Activated CD8-positive, alpha-beta memory T cell treated with anti-CD3 and anti-CD28 coated beads for 36 hours (primary cell): ENCODE measurements at regions not wholly inside any gene's neighbourhood (a gene's known extent, or its start where the extent isn't known, plus 50 kb on each side); places are given as distances from the start of the nearest gene placed in this dataset.

ENCODE experiments used
- CTCF ChIA-PET: fragments of 350-600 bp; sonication (Branson Sonifier 250); formaldehyde crosslinking; loops from one replicate; lab custom pipeline; 2021; ENCODE audit warnings: antibody characterized with exemption; lab: Charles Lee
- POLR2A ChIA-PET: fragments of 350-600 bp; sonication (Branson Sonifier 250); formaldehyde crosslinking; loops from one replicate; lab custom pipeline; 2021; ENCODE audit warnings: antibody characterized with exemption; lab: Charles Lee

GRCh38 chr2:12863937-12864336 lies 147.2 kb downstream of the TRIB2 start:
- ChIA-PET CTCF (no interaction called here), POLR2A (no interaction called here)

GRCh38 chr2:12867631-12868287 lies 151.0 kb downstream of the TRIB2 start:
- ChIA-PET POLR2A (no interaction called here), CTCF (no interaction called here)

GRCh38 chr2:12870692-12871091 lies 154.0 kb downstream of the TRIB2 start:
- CTCF ChIA-PET: no interaction called here
- POLR2A ChIA-PET: no interaction called here

GRCh38 chr2:12871694-12872315 lies 155.1 kb downstream of the TRIB2 start:
- CTCF ChIA-PET: no interaction called here
- POLR2A ChIA-PET: no interaction called here

GRCh38 chr2:12877761-12878160 lies 161.0 kb downstream of the TRIB2 start:
- POLR2A ChIA-PET: no interaction called here
- CTCF ChIA-PET: no interaction called here

GRCh38 chr2:12879649-12880048 lies 162.9 kb downstream of the TRIB2 start:
- CTCF ChIA-PET: interaction anchor here (0.6 kb wide), 1 partner anchor 9 kb away, joined by 3 read pairs; no protein-coding TSS in a partner anchor
- POLR2A ChIA-PET: no interaction called here

GRCh38 chr2:12881952-12882351 lies 165.2 kb downstream of the TRIB2 start:
- POLR2A ChIA-PET: no interaction called here
- CTCF ChIA-PET: no interaction called here

GRCh38 chr2:12882393-12882792 lies 165.7 kb downstream of the TRIB2 start:
- ChIA-PET POLR2A (no interaction called here), CTCF (no interaction called here)

- ChIA-PET POLR2A (no interaction called here), CTCF (no interaction called here)
Measured at GRCh38 chr2:12883906-12884305, 167.2 kb downstream of the TRIB2 start.

GRCh38 chr2:12884713-12885282 lies 168.1 kb downstream of the TRIB2 start:
- CTCF ChIA-PET: no interaction called here
- POLR2A ChIA-PET: no interaction called here

- POLR2A ChIA-PET: no interaction called here
Measured at GRCh38 chr2:12890066-12890465, 173.3 kb downstream of the TRIB2 start.

GRCh38 chr2:12890481-12890991 lies 173.8 kb downstream of the TRIB2 start:
- CTCF ChIA-PET: no interaction called here
- POLR2A ChIA-PET: no interaction called here

More at GRCh38 chr2:12890066-12890465, 173.3 kb downstream of the TRIB2 start:
- CTCF ChIA-PET: no interaction called here

- POLR2A ChIA-PET: no interaction called here
- CTCF ChIA-PET: no interaction called here
Measured at GRCh38 chr2:12895017-12895416, 178.3 kb downstream of the TRIB2 start.

- ChIA-PET POLR2A (no interaction called here), CTCF (no interaction called here)
Measured at GRCh38 chr2:12896318-12896982, 179.7 kb downstream of the TRIB2 start.

- ChIA-PET CTCF (no interaction called here), POLR2A (no interaction called here)
Measured at GRCh38 chr2:12897181-12897580, 180.4 kb downstream of the TRIB2 start.

- POLR2A ChIA-PET: no interaction called here
- CTCF ChIA-PET: no interaction called here
Measured at GRCh38 chr2:12903272-12903671, 186.5 kb downstream of the TRIB2 start.

GRCh38 chr2:12910431-12910830 lies 193.7 kb downstream of the TRIB2 start:
- CTCF ChIA-PET: no interaction called here
- POLR2A ChIA-PET: no interaction called here

- ChIA-PET CTCF (no interaction called here), POLR2A (no interaction called here)
Measured at GRCh38 chr2:12915787-12916186, 199.1 kb downstream of the TRIB2 start.

GRCh38 chr2:12918138-12918834 lies 201.6 kb downstream of the TRIB2 start:
- POLR2A ChIA-PET: no interaction called here
- CTCF ChIA-PET: no interaction called here
